Gastrocnemius medialis (tissue), 4 donors: ENCODE measurements at regions not wholly inside any gene's neighbourhood (a gene's known extent, or its start where the extent isn't known, plus 50 kb on each side); places are given as distances from the start of the nearest gene placed in this dataset.

Experiments
- POLR2A ChIP-seq, 2 donors: fragments of 450-650 bp; IDR thresholded peaks; one replicate each; pipeline ENCODE4 v1.6.1; 2017; ENCODE audit warnings: antibody characterized with exemption in 2 of 2, mild to moderate bottlenecking in 2 of 2, moderate library complexity in 2 of 2
- TF ChIP-seq, protein P1 (sequence below), 5 experiments: fragments of 450-650 bp in 3 of 5; fragments of 200-600 bp in 2 of 5; sonication (generic) in 2 of 5; IDR thresholded peaks in 4 of 5; conservative IDR thresholded peaks in 1 of 5; 1 replicate in 4 of 5; 2 replicates in 1 of 5; pipeline ENCODE4 v1.5.1; 2016 to 2019; ENCODE audit warnings: antibody characterized with exemption in 5 of 5, mild to moderate bottlenecking in 3 of 5, moderate library complexity in 3 of 5

DNA sequence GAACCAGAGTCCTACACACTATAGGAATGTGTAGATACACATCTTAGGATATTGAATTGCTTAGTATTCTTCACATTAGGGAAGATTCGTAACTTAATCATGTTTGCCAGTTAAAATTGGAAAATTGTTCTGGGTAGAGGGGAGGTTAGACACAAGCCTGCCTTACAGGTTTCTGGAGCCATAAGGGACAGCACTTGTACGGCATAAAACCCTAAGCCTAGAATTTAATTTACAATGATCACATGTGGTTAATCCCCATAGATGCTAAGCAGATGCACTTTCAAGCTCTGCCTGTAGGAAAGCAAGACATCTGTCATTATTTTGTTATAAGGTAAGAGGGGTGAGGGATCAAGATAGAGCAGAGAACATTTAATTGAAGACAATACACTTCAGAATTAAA is 820.7 kb downstream of the NCAM2 start:
- TF ChIP-seq, protein P1, sequence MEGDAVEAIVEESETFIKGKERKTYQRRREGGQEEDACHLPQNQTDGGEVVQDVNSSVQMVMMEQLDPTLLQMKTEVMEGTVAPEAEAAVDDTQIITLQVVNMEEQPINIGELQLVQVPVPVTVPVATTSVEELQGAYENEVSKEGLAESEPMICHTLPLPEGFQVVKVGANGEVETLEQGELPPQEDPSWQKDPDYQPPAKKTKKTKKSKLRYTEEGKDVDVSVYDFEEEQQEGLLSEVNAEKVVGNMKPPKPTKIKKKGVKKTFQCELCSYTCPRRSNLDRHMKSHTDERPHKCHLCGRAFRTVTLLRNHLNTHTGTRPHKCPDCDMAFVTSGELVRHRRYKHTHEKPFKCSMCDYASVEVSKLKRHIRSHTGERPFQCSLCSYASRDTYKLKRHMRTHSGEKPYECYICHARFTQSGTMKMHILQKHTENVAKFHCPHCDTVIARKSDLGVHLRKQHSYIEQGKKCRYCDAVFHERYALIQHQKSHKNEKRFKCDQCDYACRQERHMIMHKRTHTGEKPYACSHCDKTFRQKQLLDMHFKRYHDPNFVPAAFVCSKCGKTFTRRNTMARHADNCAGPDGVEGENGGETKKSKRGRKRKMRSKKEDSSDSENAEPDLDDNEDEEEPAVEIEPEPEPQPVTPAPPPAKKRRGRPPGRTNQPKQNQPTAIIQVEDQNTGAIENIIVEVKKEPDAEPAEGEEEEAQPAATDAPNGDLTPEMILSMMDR (IDR thresholded peaks at IDR 0.05 in 4 of 5, conservative IDR thresholded peaks at IDR 0.05 in 1 of 5): no peak
- TF ChIP-seq POLR2A (IDR thresholded peaks at IDR 0.05): no peak
